H1 (cell line): ENCODE measurements at regions not wholly inside any gene's neighbourhood (a gene's known extent, or its start where the extent isn't known, plus 50 kb on each side); places are given as distances from the start of the nearest gene placed in this dataset.

Experiments used
- FOSL1 ChIP-seq: IDR thresholded peaks from 2 replicates; pipeline ENCODE4 v1.6.1; 2011; ENCODE audit warnings: mild to moderate bottlenecking, low read depth, low read length, moderate library complexity; ENCODE audit not compliant: insufficient read depth
- POLR2A ChIP-seq, 2 experiments: IDR thresholded peaks; 1 replicate in 1 of 2; 2 replicates in 1 of 2; pipeline ENCODE4 v1.6.1; 2011; ENCODE audit warnings: low read depth in 2 of 2, low read length in 2 of 2, mild to moderate bottlenecking in 2 of 2; ENCODE audit errors: control extremely low read depth in 1 of 2
- SUZ12 ChIP-seq: fragments of 200-600 bp; sonication (generic); IDR thresholded peaks from 2 replicates; pipeline ENCODE4 v1.6.1; 2012; ENCODE audit warnings: mild to moderate bottlenecking, inconsistent platforms, low read length, moderate library complexity, mixed read lengths
- ZNF274 ChIP-seq: IDR thresholded peaks from 2 replicates; pipeline ENCODE4 v1.7.0; 2012; ENCODE audit warnings: low read length, borderline replicate concordance; ENCODE audit errors: extremely low read depth
- TF ChIP-seq, protein P1 (sequence below): IDR thresholded peaks from 2 replicates; pipeline ENCODE4 v1.6.1; 2011; ENCODE audit warnings: low read depth, mild to moderate bottlenecking, low read length; ENCODE audit not compliant: insufficient read depth
- TF ChIP-seq, protein P2 (sequence below), 3 experiments: IDR thresholded peaks; 1 replicate in 2 of 3; 2 replicates in 1 of 3; pipeline versions ENCODE4 v1.5.1 to v1.6.1; 2011; ENCODE audit warnings: low read length in 3 of 3, mild to moderate bottlenecking in 3 of 3, inconsistent platforms in 2 of 3, low read depth in 1 of 3, moderate library complexity in 1 of 3; ENCODE audit not compliant: insufficient read depth in 1 of 3; ENCODE audit errors: control extremely low read depth in 1 of 3

DNA sequence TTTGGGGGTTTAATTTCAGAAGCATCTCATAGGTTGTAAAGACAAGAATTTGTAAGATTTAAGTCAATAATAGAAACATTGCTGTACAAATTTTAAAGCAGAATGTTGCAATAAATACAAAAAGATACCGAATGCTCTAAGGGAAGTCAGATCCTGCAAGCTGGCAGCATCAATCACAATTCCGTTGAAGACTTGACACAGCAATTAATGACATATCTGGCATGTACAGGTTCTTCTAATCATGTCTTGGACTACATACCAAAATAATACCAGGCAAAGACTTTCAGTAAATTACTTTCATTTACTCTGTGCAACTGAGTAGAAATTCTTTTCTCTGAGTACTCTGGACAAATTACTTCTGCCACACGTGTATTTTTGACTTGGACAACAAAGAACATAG is 54.0 kb upstream of the CDIN1 start (continued):
- TF ChIP-seq, protein P1, sequence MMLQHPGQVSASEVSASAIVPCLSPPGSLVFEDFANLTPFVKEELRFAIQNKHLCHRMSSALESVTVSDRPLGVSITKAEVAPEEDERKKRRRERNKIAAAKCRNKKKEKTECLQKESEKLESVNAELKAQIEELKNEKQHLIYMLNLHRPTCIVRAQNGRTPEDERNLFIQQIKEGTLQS: no peak
- no peak for TF ChIP-seq FOSL1
- no peak for TF ChIP-seq POLR2A (IDR thresholded peaks at IDR 0.05; ENCODE audit: control extremely low read depth in 1 of 2, low read depth in 2 of 2, low read length in 2 of 2)
- TF ChIP-seq, protein P2, sequence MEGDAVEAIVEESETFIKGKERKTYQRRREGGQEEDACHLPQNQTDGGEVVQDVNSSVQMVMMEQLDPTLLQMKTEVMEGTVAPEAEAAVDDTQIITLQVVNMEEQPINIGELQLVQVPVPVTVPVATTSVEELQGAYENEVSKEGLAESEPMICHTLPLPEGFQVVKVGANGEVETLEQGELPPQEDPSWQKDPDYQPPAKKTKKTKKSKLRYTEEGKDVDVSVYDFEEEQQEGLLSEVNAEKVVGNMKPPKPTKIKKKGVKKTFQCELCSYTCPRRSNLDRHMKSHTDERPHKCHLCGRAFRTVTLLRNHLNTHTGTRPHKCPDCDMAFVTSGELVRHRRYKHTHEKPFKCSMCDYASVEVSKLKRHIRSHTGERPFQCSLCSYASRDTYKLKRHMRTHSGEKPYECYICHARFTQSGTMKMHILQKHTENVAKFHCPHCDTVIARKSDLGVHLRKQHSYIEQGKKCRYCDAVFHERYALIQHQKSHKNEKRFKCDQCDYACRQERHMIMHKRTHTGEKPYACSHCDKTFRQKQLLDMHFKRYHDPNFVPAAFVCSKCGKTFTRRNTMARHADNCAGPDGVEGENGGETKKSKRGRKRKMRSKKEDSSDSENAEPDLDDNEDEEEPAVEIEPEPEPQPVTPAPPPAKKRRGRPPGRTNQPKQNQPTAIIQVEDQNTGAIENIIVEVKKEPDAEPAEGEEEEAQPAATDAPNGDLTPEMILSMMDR (IDR thresholded peaks at IDR 0.05; ENCODE audit: control extremely low read depth in 1 of 3, insufficient read depth in 1 of 3, low read depth in 1 of 3, low read length in 3 of 3): no peak
- TF ChIP-seq SUZ12: no peak
- no peak for TF ChIP-seq ZNF274
- TF ChIP-seq, all 59 proteins: peak for 0
